NCI-H1930 (cell line): ENCODE measurements at regions not wholly inside any gene's neighbourhood (a gene's known extent, or its start where the extent isn't known, plus 50 kb on each side); places are given as distances from the start of the nearest gene placed in this dataset.

Experiments used
- DNase-seq, 2 experiments: peaks; one replicate each; lab custom pipeline; 2025; lab: John Stamatoyannopoulos, UW

DNA sequence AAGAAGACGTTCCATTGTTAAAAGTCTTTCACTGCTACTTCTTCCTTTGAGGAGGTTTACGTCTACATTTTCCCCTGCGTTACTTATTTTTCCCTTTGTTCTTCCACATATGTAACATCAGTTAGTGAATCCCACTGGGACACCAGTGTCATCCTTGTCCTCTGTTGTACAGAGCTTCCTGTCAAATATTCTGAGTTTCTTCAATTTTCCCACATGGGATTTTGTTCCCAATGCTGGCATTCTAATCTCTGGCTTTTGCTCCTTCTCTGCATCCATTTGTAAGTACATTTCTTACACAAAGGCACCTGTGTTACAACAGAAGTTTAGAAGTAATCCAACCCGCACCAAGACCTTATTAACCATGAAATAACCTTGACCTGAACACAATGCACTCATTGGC is 627.4 kb upstream of the PFKP start:
- DNase-seq: no peak

DNA sequence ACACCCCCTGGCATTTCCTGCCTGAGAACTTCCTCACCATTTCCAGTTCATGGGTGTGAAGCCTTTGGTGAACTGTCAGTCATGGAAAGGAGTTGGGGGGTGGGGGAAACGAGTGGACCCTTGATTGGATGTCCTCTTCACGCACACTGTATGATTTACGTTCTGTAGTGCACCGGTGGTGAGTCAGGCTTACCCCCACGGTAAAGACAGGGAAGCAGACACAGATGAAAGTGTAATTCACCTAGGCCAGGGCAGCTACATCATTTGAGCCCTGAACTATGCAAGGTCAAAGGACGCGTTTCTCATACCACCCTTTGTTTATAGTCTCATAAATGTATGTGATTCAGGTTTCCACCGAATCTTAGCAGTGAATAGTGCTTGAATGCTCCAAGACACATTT is 628.3 kb upstream of the PFKP start:
- DNase-seq: no peak

GRCh38 chr10:2438248-2438939 is 629.0 kb upstream of the PFKP start:
- DNase-seq: no peak

DNA sequence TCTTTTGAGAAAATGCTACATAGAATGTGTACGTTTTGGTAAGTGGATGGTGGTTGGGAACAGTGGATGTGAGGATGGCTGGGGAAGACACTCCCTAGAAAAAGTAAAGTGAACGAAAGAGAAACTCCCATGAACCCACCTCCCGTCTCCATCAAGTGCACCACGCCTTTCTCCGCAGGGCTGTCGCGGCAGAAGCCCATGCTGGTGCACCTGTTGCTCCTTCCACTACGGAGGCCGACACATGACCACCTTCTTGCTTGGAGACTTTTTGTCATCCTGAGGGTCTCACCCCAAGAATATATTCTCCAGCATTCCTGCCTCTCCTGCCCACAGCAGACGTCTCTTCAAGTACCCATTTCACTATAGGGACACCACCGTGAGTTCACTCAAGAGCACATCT is 630.4 kb upstream of the PFKP start:
- DNase-seq: no peak

- DNase-seq: no peak
Observed at GRCh38 chr10:2431961-2432360, 635.4 kb upstream of the PFKP start.

DNA sequence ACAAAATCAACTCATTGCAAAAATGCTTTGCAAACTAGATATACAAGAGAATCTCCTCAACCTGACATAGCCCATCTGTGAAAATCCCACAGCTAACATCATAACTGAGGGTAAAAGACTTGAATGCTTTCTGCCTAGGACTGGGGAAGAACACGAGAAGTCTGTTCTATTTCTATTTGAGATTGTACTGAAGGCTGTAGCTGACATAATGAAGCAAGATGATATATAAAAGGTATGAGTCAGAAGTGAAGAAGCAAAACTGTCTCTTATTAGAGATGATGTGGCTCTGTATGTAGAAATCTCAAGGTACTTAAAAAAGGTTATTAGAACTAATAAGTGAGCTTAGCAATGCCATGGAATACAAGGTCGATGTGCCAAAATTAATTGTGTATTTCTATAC is 639.9 kb upstream of the PFKP start:
- no peak for DNase-seq

- no peak for DNase-seq
Observed at GRCh38 chr10:2425320-2425719, 642.0 kb upstream of the PFKP start.

DNA sequence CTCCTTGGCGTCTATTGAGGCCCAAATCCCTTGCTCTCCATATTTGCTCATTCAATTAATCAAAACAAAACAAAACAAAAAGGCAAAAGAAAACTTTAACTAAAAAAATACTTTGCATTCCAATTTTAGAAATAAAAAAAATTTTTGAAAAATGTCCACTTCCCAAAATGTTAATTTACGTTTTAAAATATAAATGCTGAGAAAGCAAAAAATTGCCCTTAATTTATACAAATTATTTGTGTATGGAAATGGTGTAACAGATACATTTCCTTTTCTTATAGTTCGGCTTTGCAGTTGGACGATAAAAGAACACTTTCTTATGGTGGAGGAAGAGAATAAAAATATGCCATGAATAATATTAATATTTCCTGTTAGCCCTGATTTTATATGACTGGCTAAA is 652.8 kb upstream of the PFKP start:
- no peak for DNase-seq

GRCh38 chr10:2414039-2414438 is 653.3 kb upstream of the PFKP start:
- DNase-seq: no peak

DNA sequence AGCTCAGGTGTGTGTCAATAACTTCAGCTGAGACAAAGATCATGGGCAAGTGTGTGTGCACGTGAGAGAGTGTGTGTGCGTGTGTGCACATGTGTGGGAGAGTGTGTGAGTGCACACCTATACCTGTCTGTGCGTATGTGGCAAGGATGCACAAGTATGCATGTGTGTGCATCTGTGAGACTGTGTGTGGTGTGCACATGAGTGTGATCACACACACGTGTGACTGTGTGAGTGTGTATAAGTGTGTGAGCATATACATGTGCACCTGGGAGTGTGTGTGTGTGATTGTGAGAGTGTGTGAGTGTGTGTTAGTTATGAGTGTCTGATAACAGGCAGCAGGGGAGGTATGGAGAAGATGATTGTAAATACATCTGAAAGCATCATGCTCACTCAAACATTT is 657.3 kb upstream of the PFKP start:
- no peak for DNase-seq

DNA sequence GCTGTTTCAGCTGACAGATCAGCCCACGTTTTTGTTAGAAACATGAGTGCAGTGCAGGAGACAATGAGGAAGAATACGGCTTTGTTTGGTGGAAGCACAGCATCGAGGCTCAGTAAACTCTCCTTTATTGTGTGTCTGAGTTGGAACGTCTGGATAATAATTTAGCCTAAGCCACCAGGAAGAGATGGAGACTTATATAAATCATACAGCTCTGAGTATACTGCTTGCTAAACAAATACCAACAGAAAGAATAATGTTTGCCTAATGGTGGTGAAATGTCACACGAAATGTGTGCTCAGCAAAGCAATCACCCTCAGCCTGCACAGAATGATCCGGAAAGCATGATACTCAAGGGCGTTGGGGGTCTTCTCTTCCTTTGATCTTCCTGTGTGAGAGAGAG is 664.1 kb upstream of the ADARB2 start:
- DNase-seq: no peak

DNA sequence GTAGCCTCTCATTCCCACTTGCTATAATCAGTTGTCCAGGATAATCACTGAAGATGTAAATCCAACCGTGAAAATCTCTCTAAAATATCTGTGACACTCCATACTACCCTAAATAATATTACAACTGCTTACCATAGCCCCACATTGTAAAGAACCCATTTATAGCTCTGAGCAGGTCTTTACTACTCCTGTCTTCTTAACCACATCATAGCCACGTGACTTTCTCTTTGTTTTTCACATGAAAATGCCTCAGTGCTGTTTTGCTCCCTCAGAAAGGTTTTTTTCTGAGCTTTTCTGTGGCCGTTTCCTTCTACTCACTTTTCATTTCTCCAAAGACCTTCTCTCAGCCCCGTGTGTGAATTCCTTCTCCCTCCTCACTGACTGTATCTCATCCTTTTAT is 662.2 kb upstream of the ADARB2 start:
- DNase-seq: no peak

GRCh38 chr10:2392145-2392812 is 655.0 kb upstream of the ADARB2 start:
- no peak for DNase-seq

- no peak for DNase-seq
Observed at GRCh38 chr10:2387672-2388071, 650.3 kb upstream of the ADARB2 start.

- no peak for DNase-seq
Observed at GRCh38 chr10:2387261-2387660, 649.9 kb upstream of the ADARB2 start.

DNA sequence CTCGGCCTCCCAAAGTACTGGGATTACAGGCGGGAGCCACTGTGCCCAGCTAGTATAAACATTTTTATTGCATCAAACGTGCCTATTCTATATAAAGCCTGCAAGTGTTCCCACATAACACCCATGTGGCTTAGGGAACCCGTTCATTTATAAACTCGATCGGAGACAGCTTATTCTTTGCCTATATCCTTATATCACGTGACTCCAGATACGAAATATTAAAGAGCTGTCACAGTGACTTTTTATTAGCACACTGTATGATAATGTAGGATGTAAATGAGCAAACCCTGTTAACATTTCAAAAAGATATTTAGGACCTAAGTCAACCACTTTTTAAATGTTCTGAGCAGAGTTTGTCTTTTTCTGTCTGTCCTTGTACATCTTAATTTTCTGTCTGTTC is 642.9 kb upstream of the ADARB2 start:
- no peak for DNase-seq

DNA sequence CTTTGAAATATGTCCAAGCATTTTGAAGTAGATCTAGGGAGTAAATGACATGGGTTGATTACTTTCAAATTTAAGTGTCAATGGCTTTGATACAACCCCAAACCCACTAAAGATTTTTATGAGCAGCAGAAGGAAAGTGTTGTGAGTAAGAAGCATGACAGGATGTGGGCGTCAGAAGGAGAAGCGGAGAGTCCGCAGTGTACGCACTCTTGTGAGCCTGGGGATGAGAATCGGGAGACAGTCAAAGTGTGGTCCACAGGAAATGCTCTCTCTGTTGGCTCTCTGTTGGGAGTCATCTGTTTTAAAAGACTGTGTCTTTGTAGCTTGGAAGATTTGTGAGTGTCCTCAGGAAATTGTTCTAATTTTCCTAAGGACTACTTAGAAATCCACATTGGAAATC is 629.8 kb upstream of the ADARB2 start:
- DNase-seq: no peak

DNA sequence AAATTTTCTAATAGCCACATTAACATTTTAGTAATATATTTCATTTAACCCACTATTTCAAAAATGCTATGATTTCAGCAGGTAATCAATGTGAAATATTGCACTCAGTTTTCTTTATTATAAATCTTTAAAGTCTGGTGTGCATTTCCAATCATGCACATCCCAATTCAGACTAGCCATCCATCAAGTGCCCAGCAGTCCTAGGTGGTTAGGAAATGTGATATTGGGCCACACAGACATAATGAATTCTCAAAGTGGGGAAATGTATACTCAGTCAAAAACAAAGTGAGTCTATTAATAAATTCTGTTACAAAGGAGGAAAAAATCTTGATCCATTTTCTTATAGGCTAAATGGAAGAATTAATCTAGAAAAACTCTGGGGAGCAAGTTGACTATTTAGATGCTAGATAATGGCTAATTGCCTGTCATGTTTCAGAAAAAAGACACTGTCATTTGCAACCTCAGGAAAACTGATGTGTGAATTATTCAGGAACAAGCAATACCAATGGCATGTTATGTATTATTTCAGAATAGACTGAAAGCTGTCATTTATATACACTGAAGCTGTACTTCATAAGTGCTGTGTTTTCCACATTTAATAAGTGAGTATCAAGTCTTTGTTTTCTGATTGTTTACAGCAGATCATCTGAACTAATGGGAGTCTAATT is 629.1 kb upstream of the ADARB2 start:
- no peak for DNase-seq

DNA sequence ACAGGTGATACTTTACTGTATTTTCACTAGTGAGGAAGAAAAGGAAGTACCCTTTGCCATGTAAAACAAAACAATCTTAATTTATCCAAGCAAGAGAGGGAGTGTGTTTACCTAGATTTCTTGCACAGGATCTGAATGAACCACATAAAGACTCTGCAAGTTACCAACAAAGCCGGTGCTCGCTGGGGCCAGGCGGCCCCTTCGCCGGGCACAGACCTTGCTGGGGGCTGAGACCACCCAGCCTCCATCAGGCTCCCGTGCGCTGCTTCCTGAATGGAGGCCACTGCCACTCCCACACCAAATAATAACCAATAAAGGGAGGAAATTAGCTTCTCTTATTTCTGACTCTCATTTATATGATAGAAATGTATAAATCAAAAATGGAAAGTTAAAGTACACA is 625.0 kb upstream of the ADARB2 start:
- no peak for DNase-seq

DNA sequence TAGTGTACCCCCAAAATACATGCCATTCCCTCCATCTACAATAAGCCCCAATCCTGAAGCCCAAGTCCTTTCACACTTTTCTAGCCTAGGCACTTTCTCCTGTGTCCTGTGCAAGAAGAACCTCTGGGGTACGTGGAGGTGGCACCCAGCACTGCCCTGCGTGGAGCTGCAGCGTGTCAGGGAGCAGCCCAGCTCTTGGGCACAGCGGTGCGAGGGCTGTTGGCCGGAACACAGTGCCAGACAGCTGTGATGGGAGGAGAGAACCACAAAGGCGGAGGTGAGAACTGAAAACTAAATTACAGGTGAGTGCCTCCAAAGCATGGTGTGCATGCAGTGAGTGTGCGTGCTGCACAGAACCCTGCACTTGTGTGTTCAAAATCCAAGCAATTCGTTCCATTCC is 621.3 kb upstream of the ADARB2 start:
- DNase-seq: no peak

- no peak for DNase-seq
Observed at GRCh38 chr10:2356670-2357069, 619.3 kb upstream of the ADARB2 start.

DNA sequence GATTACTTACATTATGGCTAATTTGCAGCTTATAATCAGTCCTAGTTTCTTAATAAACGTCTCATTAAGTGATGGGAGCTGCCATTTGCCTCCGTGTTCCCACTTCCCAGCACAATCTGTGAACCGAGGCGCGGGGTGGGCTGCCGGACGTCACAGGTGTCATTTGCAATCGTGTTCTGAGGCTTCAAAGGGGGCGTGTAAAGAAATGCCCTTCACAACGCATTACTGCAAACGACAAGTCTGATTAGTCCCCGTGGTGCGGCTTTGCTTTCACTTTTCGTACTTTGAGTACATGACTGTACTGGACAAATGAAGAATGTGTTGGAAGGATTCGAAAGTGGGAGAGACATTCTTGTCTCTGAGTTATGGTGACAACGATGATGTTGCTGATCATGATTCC is 614.2 kb upstream of the ADARB2 start:
- DNase-seq: no peak

GRCh38 chr10:2342206-2342605 is 604.9 kb upstream of the ADARB2 start:
- DNase-seq: no peak
